PFSK-1 (cell line): ENCODE measurements at regions not wholly inside any gene's neighbourhood (a gene's known extent, or its start where the extent isn't known, plus 50 kb on each side); places are given as distances from the start of the nearest gene placed in this dataset.

Experiments used
- FOXP2 ChIP-seq: optimal IDR thresholded peaks from 2 replicates; pipeline ENCODE3; 2011; ENCODE audit warnings: borderline replicate concordance, control low read depth, inconsistent platforms; ENCODE audit not compliant: insufficient read depth; ENCODE audit errors: extremely low read length, extremely low read depth
- POLR2AphosphoS5 ChIP-seq: IDR thresholded peaks from 2 replicates; pipeline ENCODE4 v1.6.1; 2012; ENCODE audit warnings: low read depth, mild to moderate bottlenecking, control low read depth, low read length, moderate library complexity
- REST ChIP-seq, 2 experiments: IDR thresholded peaks; 2 replicates each; pipeline versions ENCODE4 v1.6.1 to v1.8.0; 2011 to 2012; ENCODE audit warnings: low read depth in 2 of 2, low read length in 2 of 2, control low read depth in 1 of 2, inconsistent platforms in 1 of 2, mild to moderate bottlenecking in 1 of 2, moderate library complexity in 1 of 2; ENCODE audit not compliant: insufficient read depth in 1 of 2
- SIN3A ChIP-seq: IDR thresholded peaks from 2 replicates; pipeline ENCODE4 v1.6.1; 2012; ENCODE audit warnings: mild to moderate bottlenecking, low read length, moderate library complexity, borderline replicate concordance; ENCODE audit not compliant: insufficient read depth
- TAF1 ChIP-seq: IDR thresholded peaks from 2 replicates; pipeline ENCODE4 v1.6.1; 2012; ENCODE audit warnings: low read length, control low read depth, borderline replicate concordance; ENCODE audit not compliant: insufficient read depth

- no peak for TF ChIP-seq REST (IDR thresholded peaks at IDR 0.05; ENCODE audit: insufficient read depth in 1 of 2, low read depth in 2 of 2, low read length in 2 of 2)
- TF ChIP-seq SIN3A, result no peak
- no peak for TF ChIP-seq TAF1
- no peak for TF ChIP-seq FOXP2
- no peak for TF ChIP-seq POLR2AphosphoS5
Measured at GRCh38 chr7:85567983-85568382, 381.1 kb upstream of the SEMA3D start.

- no peak for TF ChIP-seq FOXP2
- TF ChIP-seq REST (IDR thresholded peaks at IDR 0.05; ENCODE audit: insufficient read depth in 1 of 2, low read depth in 2 of 2, low read length in 2 of 2), result no peak
- TF ChIP-seq SIN3A, result no peak
- TF ChIP-seq POLR2AphosphoS5, result no peak
- TF ChIP-seq TAF1, result no peak
Measured at GRCh38 chr7:85566095-85566794, 379.4 kb upstream of the SEMA3D start.

GRCh38 chr7:85565276-85565675 is 378.4 kb upstream of the SEMA3D start:
- TF ChIP-seq SIN3A (no peak), REST (IDR thresholded peaks at IDR 0.05; ENCODE audit: insufficient read depth in 1 of 2, low read depth in 2 of 2, low read length in 2 of 2) (no peak), FOXP2 (no peak), POLR2AphosphoS5 (no peak), TAF1 (no peak)

GRCh38 chr7:85564861-85565260 is 378.0 kb upstream of the SEMA3D start:
- no peak for TF ChIP-seq POLR2AphosphoS5
- no peak for TF ChIP-seq SIN3A
- TF ChIP-seq REST (IDR thresholded peaks at IDR 0.05; ENCODE audit: insufficient read depth in 1 of 2, low read depth in 2 of 2, low read length in 2 of 2), result no peak
- TF ChIP-seq TAF1, result no peak
- no peak for TF ChIP-seq FOXP2

- TF ChIP-seq TAF1 (no peak), FOXP2 (no peak), SIN3A (no peak), POLR2AphosphoS5 (no peak), REST (IDR thresholded peaks at IDR 0.05; ENCODE audit: insufficient read depth in 1 of 2, low read depth in 2 of 2, low read length in 2 of 2) (no peak)
Measured at GRCh38 chr7:85561706-85562105, 374.9 kb upstream of the SEMA3D start.
